ENCODE measurements at regions not wholly inside any gene's neighbourhood (a gene's known extent, or its start where the extent isn't known, plus 50 kb on each side); places are given as distances from the start of the nearest gene placed in this dataset.
"Not testable (repeated sequence)": the region's sequence is repeated elsewhere in the genome, so short reads cannot be mapped to it uniquely, and the experiment has no call there.

GRCh38 chr5:50898966-50899365, 232.5 kb downstream of the PARP8 start:
- H3K4me1 Mint-ChIP-seq (ENCODE audit: low read depth), result no peaks in the 10 kb centered on the region

DNA sequence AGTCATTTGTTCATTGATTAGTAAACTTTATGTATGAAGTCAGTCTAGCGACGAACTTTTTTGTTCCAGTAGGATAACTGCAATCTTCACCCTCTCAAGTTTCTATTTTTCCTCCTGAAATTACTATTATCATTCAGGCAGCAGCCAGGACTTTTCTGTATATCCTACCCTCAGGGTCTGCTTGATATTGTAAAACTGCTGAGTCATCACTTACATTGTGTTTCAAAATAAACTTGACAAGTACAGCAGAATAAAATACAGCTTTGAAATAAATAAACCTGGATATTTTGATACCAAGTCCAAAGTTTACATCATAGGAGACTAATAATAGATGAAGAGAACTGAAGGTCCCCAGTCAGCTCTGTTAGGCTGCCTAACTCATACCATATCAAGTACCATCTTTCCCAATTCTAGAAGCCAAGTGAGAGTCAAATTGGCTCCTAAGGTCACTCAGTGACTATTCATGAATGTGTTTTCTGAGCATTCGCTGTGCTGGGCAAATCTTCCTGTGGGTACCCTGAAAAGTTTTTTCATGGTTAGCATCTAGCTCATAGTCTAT, 234.6 kb downstream of the PARP8 start:
- no peak overlapping the region for H3K27ac Mint-ChIP-seq
- H3K4me3 Mint-ChIP-seq, result no peak overlapping the region
- H3K36me3 Mint-ChIP-seq (ENCODE audit: low read depth), result no peaks in the 10 kb centered on the region
- H3K9me3 Mint-ChIP-seq, result no peaks in the 10 kb centered on the region
- H3K4me1 Mint-ChIP-seq (ENCODE audit: low read depth), result no peaks in the 10 kb centered on the region
- peaks cover 11% of the 10 kb centered on the region for H3K27me3 Mint-ChIP-seq

More at GRCh38 chr5:50898966-50899365, 232.5 kb downstream of the PARP8 start:
- no peak overlapping the region for H3K4me3 Mint-ChIP-seq
- no peaks in the 10 kb centered on the region for H3K9me3 Mint-ChIP-seq
- peaks cover 11% of the 10 kb centered on the region for H3K27me3 Mint-ChIP-seq
- H3K27ac Mint-ChIP-seq, result no peak overlapping the region
- no peaks in the 10 kb centered on the region for H3K36me3 Mint-ChIP-seq (ENCODE audit: low read depth)

DNA sequence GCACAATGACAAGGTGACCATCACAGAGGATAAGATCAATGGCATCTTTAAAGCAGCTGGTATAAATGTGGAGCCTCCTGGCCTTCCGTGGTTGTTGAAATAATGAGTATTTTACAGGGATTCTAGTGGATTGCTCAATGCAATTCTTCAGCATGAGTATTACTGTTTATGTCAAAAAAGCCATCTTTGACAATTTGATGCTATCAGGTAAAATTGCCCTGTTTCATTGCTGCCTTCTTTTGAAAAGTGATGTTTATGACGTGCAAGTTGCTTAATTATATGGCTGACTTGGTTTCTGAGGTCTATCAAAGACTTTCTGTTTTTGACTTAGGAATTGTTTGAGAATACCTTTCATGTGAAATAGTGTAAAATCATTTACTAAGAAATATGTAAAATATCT, 237.2 kb downstream of the PARP8 start:
- Mint-ChIP-seq H3K27me3 (peaks cover 8% of the 10 kb centered on the region), H3K27ac (no peak overlapping the region), H3K36me3 (ENCODE audit: low read depth) (no peaks in the 10 kb centered on the region), H3K4me1 (ENCODE audit: low read depth) (no peaks in the 10 kb centered on the region), H3K9me3 (no peaks in the 10 kb centered on the region), H3K4me3 (no peak overlapping the region)

DNA sequence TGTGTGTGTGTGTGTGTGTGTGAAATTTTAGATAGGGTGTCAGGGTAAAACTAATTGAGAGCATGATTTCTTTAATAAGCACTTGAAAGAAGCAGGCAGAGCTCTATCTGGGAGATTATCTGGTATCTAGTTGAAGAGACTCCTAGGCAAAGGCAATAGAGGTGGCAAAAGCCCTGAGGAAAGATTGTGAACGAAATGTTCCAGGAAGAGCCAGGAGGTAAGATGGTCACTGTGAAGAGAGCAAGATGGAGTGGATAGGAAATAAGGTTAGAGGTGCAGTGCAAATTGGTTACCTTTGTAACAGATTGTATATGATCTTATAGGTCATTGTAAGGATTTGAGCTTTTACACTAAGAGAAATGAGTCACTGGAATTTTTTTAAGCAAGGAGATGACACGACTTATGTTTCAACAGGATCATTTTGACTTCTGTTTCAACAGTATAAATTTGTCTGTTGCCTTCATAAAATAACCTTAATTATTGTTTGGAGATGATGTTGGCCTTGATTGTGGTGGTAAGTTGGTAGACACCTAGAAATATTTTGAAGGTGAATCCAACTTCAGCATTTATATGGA, 239.6 kb downstream of the PARP8 start:
- no peak overlapping the region for H3K4me3 Mint-ChIP-seq
- no peak overlapping the region for H3K27ac Mint-ChIP-seq
- H3K27me3 Mint-ChIP-seq, result peaks cover 7% of the 10 kb centered on the region
- no peaks in the 10 kb centered on the region for H3K9me3 Mint-ChIP-seq
- no peaks in the 10 kb centered on the region for H3K4me1 Mint-ChIP-seq (ENCODE audit: low read depth)
- no peaks in the 10 kb centered on the region for H3K36me3 Mint-ChIP-seq (ENCODE audit: low read depth)

DNA sequence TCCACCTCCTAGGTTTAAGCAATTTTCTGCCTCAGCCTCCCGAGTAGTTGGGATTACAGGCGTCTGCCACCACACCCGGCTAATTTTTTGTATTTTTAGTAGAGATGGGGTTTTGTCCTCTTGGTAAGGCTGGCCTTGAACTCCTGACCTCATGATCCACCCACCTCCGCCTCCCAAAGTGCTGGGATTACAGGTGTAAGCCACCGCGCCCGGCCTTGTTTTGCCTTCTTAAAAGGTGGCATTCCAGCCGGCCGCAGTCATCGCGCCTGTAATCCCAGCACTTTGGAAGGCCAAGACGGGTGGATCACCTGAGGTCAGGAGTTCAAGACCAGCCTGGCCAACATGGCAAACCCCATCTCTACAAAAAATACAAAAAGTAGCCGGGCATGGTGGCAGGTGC, 253.7 kb downstream of the PARP8 start:
- H3K27me3 Mint-ChIP-seq; H3K4me3 Mint-ChIP-seq; H3K9me3 Mint-ChIP-seq; H3K27ac Mint-ChIP-seq; H3K4me1 Mint-ChIP-seq (ENCODE audit: low read depth); H3K36me3 Mint-ChIP-seq (ENCODE audit: low read depth): not testable (repeated sequence)

DNA sequence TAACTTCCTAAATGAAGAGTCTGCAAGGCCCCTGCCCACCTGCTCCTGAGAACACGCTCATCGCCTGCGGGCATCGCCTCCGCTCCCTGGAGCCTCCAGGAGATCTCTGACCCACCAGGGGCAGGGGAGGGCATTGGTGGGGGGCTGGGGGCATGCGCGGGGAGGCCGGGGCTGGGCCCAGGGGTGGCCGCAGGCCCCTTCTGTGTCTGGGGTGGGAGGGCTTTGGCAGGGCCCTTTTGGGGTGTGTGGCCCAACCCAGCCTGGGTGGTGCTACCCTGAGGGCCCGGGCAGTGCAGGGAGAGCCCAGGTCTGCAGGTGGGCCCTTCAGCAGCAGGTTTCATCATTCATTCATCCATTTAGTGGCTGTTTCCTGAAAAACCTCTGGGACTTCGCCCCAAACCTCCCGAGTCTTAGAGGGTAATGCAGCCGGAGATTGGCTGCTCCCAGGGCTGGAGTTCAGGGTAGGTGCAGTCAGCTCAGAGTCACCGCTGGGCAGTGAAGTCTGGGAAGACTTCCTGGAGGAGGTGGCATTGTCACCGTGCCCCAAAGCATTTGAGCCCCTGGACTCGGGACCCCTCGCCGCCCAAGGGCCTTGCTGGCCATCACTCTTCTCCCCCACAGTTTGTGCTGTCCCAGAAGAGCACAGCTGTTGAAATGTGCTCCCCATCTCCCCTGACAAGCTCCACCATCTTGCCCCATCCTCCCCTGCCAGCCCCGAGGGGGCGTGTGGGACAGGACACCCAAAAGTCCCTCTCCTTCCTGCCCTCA, 255.1 kb downstream of the PARP8 start:
- Mint-ChIP-seq H3K9me3 (no peaks in the 10 kb centered on the region), H3K4me3 (no peak overlapping the region), H3K27ac (no peak overlapping the region), H3K4me1 (ENCODE audit: low read depth) (no peaks in the 10 kb centered on the region), H3K27me3 (peaks cover 16% of the 10 kb centered on the region), H3K36me3 (ENCODE audit: low read depth) (no peaks in the 10 kb centered on the region)

- H3K4me1 Mint-ChIP-seq (ENCODE audit: low read depth); H3K9me3 Mint-ChIP-seq; H3K36me3 Mint-ChIP-seq (ENCODE audit: low read depth); H3K4me3 Mint-ChIP-seq; H3K27ac Mint-ChIP-seq: not testable (repeated sequence)
- peaks cover 16% of the 10 kb centered on the region for H3K27me3 Mint-ChIP-seq
Observed at GRCh38 chr5:50922134-50922941, 255.9 kb downstream of the PARP8 start.

GRCh38 chr5:50922942-50923767, 256.7 kb downstream of the PARP8 start:
- H3K27me3 Mint-ChIP-seq, result peaks cover 19% of the 10 kb centered on the region
- no peaks in the 10 kb centered on the region for H3K4me1 Mint-ChIP-seq (ENCODE audit: low read depth)
- H3K27ac Mint-ChIP-seq, result no peak overlapping the region
- H3K4me3 Mint-ChIP-seq, result no peak overlapping the region
- H3K9me3 Mint-ChIP-seq, result no peaks in the 10 kb centered on the region
- H3K36me3 Mint-ChIP-seq (ENCODE audit: low read depth), result no peaks in the 10 kb centered on the region

- Mint-ChIP-seq H3K27me3 (peaks cover 19% of the 10 kb centered on the region), H3K27ac (no peak overlapping the region), H3K36me3 (ENCODE audit: low read depth) (no peaks in the 10 kb centered on the region), H3K4me1 (ENCODE audit: low read depth) (no peaks in the 10 kb centered on the region), H3K4me3 (no peak overlapping the region), H3K9me3 (no peaks in the 10 kb centered on the region)
Observed at GRCh38 chr5:50923768-50924494, 257.5 kb downstream of the PARP8 start.

GRCh38 chr5:50927953-50928352, 261.5 kb downstream of the PARP8 start:
- no peaks in the 10 kb centered on the region for H3K9me3 Mint-ChIP-seq

DNA sequence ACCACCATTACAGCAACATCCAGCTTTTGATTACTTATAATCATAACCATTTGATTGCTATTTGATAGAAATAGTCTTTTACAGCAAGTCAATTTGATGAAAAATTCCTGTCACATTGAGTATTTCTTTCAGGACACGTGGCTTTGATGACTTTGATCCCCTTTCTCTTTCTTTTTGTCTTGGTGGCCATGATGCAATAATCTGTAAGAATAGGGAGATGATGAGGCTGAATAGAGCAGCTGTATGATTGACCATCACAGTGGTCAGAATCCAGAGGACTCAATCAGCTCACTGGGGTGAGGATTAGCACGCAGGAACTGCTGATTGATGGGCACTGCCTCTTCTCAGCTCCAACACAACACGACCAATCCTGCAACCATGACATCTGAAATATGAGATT, 262.7 kb downstream of the PARP8 start:
- H3K9me3 Mint-ChIP-seq, result no peaks in the 10 kb centered on the region
- no peaks in the 10 kb centered on the region for H3K4me1 Mint-ChIP-seq (ENCODE audit: low read depth)
- no peak overlapping the region for H3K4me3 Mint-ChIP-seq
- peaks cover 24% of the 10 kb centered on the region for H3K27me3 Mint-ChIP-seq
- no peaks in the 10 kb centered on the region for H3K36me3 Mint-ChIP-seq (ENCODE audit: low read depth)
- H3K27ac Mint-ChIP-seq, result no peak overlapping the region

More at GRCh38 chr5:50927953-50928352, 261.5 kb downstream of the PARP8 start:
- Mint-ChIP-seq H3K36me3 (ENCODE audit: low read depth) (no peaks in the 10 kb centered on the region), H3K4me1 (ENCODE audit: low read depth) (no peaks in the 10 kb centered on the region), H3K27me3 (peaks cover 24% of the 10 kb centered on the region), H3K27ac (no peak overlapping the region), H3K4me3 (no peak overlapping the region)

DNA sequence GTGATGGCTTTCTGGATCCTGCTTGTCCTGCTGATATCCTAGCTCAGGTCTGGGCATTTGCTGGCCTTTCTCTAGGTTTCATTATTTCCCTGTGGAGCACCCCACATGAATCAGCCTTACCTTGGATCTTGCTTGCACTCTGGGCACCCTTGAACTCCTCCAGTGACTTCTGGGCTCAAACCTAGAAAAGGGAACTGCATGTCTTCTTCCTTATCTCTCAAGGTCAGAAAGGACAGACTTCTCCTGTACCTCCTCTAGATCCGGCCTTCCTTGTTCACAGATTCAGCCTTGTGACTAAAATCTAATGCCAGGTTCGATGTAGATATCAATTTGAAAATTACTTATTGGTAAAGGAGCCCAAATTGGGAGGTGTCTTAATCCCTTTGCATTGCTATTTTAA, 267.9 kb downstream of the PARP8 start:
- Mint-ChIP-seq H3K27ac (no peak overlapping the region), H3K4me1 (ENCODE audit: low read depth) (no peaks in the 10 kb centered on the region), H3K9me3 (no peaks in the 10 kb centered on the region), H3K4me3 (no peak overlapping the region), H3K36me3 (ENCODE audit: low read depth) (no peaks in the 10 kb centered on the region), H3K27me3 (peaks cover 8% of the 10 kb centered on the region)

DNA sequence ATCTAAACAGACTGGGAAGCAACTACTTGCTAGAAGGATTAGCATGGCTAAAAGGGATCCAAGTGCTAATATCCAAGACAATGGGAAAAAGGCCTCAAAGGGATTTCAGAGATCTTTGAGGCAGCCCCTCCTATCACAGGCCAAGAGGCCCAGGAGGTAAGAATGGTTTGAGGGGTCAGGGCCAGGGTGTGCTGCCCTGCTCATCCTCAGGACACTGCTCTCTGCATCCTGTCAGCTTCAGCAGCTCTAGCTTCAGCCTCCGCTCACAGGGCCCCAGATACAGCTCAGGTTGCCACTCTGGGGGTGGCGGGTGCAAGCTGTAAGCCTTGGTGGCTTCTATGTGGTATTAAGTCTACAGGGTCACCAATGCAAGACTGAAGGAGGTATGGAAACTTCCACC, 278.7 kb downstream of the PARP8 start:
- H3K27ac Mint-ChIP-seq, result no peak overlapping the region
- peaks cover 8% of the 10 kb centered on the region for H3K9me3 Mint-ChIP-seq
- no peaks in the 10 kb centered on the region for H3K27me3 Mint-ChIP-seq
- no peak overlapping the region for H3K4me3 Mint-ChIP-seq
- H3K4me1 Mint-ChIP-seq (ENCODE audit: low read depth), result no peaks in the 10 kb centered on the region
- no peaks in the 10 kb centered on the region for H3K36me3 Mint-ChIP-seq (ENCODE audit: low read depth)
